ENCODE measurements at regions not wholly inside any gene's neighbourhood (a gene's known extent, or its start where the extent isn't known, plus 50 kb on each side); places are given as distances from the start of the nearest gene placed in this dataset.

DNA sequence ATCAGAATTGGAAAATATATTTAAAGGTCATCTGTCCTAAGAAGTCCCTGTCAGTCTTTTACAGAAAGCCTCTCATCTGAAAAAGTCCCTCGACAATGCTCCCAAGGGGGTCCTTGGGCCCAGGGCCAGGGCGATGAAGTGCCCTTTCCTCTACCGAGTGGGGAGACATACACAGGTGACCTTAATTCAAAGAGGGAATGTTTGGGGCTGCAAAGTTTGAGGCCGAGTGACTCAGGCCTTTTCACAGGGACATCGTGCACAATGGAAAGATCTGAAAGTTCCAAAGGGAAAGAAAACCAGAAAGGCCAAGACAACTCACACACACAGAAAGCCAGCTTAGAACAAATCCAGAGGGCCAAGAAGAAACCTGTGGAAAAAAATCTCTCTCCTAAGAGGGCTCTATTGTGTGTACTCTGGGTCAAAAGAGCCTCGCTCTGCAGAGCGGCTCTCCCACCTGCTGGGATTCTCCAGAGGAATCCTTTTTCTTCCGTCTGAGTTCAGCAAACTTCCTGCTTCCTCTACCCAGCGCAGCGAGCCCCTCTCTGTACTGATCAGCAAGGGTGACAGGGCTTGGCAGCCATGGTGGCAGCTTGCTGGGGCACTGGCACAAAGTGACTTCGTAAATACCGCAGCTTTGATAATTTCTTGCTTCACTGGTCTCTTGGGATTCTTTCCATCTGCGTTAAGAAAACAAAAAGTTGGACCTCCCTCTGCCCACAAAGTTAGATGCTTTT lies 259.1 kb downstream of the OPA1 start:
- DNase-seq: no peak

DNA sequence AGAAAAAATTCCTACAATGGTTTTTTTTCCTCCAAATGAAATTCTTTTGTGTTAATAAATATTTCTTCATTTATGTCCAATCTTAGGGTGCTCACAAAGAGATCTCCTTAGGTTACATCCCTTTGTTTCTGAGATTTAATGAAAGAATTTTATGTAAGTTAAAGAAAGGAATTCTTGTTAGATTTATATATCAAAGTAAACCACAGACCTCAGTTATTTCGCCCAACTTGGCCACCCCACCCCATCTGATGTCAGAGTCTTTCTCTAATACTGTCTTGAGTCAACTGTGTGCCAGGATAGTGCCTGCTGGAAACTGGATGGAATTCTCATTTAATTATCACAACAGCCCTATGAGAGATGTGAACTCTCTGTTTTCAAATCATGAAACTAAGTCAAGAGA lies 259.9 kb downstream of the OPA1 start:
- no peak for DNase-seq

DNA sequence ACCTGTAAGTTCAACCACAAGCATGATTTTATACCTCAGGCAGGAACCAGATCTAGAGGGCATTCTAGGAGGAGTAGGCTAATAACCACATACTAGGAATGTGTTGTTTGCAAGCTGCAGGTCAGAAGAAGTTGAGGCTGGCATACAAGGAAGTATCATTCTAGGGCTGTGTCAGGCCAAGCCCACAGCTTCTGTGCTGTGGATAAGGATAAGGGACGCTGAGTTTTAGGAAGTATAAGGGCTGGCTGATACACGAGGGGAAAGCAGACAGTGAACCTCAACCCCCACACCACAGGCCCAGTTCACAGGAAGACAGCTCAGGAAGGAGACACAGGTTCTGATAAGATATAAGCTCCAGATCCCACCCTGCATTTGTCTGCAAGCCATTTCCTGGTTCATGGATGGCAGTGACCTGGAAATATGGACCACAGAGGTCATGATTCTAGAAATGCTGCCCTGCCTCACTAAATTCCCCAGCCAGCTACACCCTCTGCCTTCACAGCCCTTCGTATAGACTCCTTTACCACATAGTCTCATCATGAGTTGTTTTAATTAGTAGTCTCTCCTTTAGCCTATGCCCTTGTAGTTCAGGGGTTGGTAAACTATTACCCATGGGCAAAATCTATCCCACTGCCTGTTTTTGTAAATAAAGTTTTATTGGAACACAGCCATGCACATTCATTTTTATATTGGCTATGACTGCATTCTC lies 260.7 kb downstream of the OPA1 start:
- no peak for DNase-seq

DNA sequence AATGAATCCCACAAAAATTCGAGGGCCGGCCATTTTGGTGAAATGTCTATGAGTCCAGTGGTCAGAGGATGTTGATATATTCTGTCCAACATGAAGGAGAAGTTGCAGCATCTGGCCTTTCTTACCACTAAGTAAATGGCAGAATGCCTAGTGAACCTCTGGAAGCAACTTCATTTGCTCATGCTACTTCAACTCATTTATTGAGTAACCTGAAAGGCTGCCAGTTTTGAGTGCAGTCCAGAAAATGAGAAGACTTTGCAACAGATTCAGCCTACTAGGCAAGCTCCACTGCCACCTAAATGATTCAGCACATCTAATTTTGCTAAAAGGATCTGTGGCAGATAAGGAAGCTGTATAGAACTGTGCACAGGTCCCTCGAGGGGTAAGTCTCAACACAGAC lies 265.0 kb downstream of the OPA1 start:
- DNase-seq: no peak

DNA sequence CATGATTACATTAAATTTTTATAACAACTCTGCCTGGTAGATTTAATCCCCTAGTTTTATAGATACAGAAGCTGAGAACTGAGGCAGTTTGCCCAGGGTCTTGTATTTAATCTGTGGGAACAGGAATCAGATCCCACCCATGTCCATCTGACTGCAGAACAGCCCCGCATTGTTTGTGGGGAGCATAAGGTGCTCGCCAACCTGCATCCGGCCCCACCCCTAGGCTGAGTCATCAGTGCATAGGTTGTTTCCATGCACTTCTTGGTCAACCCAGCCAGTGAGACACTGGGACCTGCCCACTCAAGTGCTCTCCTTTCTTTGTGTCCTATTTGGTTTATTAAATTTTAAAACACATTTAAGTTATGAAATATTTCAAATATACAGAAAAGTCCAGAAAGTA lies 266.2 kb downstream of the OPA1 start:
- no peak for DNase-seq

DNA sequence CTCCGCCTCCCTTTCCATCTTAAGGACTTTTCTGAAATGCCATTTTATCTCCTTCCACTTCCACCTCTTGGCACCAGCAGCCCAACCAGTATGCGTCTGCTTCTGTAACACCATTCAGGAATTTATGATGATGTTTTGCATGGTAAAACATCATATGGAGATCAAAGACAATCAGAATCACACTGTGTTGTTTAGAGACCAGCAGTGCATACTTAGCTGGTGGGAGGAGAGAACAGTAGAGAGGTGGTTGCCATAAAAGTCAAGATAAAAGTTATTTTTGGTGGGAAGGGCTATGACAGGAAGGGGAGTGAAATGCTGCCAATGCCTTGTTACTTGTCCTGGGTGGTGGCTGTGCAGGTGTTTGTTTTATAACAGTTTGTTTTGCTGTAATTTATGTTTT lies 268.0 kb downstream of the OPA1 start:
- no peak for DNase-seq

DNA sequence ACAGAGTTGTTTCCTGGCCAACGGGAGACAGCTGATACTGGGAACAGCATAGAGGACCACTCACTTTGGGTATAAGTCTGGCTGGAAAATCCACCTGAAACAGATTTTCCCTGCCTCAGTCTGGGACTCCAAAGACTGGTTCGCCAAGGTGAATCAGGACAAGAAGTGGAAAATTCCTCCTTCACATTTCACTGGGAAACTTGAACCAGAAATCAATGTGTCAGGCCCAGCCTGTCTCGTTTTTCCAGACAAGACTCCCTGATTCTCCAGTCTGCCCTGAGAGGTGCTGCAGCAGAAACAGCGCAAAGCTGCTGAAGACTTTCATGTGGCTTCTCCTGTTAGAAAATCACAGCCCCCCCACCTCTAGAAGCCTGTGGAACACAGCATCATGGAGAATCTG lies 269.8 kb downstream of the OPA1 start:
- DNase-seq: no peak

DNA sequence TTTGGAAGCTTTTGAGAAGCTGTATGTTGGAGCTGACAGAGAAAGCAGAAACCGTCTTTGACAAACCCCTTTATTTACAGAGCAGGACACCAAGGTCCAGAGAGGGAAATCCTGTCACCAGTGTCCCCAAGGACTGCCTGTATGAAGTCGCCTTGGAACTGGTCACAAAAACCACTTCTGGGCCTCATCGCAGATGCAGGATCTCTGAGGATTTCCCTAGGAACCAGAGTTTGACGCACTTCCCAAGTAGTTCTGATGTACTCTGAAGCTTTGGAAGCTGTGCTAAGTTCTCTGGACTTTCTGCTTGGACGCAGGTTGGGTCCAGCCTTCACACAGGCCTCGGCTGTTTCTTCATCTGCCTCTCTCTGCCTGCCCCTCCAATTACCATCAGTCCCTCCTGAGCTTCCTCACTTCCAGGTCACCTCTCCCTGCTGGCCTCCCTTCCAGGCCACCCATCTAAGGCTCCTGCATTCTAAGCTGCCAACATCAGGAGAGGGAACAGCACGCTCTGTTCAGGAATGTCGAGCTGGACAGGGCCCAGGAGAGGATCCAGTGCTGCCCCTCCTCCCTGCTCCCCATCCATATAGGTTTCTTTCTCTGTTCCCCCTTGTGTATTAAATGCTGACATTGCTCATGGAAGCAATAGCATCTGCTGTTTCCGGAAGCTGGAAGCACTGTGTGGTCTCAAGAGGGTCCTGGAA lies 270.8 kb downstream of the OPA1 start:
- no peak for DNase-seq

DNA sequence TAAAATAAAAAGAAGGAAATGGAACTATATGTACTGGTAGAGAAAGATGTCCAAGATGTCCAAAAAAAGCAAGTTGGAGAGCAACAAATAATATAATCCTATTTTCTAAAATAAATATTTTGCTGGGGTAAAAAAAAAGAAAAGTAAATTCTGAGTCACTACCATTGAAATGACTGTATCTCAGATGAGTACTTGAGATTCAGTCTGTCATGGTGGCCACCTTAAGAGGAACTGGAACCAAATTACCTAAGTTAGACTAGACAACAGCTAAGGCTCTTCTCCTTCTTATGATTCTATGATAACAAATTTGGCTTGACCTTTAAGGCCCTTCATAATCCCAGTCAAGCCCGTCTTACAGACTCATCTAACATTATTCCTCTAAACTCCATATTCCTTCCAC lies 270.6 kb upstream of the HES1 start:
- DNase-seq: no peak

DNA sequence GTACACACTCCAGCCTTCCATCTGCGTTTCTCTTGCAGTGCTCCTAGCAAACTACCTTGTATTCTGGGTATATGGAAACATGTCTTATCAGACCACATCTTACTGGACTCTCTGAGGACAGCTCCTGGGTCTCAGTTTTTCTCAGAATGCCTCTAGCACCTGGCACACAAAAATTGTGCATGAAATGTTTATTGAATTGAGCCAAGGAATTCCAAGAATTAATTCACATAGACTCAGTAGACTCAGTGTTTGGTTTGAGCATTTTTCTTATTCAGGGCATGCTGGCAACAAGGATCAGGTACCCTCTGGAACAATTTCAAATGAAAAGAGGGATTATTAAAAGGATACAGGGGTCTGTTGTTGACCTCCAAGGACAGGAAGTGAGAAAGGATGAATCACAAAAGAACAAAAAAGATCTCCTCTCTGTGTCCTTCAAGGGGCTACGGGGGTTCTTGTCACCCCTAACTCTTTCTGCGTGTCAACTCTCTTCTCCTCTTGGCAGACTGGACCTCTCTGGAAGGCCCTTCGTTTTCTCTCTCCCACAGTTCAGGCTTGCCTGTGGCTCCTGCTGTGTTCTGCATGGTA lies 270.0 kb upstream of the HES1 start:
- no peak for DNase-seq

DNA sequence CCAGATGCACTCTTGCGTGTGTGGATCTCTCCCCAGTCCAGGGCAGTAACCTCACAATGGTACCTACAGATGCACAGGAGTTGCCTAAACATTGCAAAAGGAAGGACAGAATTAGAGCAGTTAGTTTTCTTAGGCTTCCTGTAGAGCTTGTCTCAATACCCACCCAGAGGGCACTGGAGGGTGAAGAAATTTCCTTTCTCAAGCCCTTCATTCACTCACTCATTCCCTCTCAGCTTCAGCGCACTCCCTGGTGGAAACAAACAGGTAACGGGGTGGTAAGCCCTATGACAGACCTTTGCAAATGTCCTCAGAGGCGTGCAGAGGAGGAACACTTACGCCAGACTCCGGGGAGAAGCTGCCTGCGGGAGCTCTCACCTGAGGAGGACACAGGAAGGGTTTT lies 267.4 kb upstream of the HES1 start:
- no peak for DNase-seq

DNA sequence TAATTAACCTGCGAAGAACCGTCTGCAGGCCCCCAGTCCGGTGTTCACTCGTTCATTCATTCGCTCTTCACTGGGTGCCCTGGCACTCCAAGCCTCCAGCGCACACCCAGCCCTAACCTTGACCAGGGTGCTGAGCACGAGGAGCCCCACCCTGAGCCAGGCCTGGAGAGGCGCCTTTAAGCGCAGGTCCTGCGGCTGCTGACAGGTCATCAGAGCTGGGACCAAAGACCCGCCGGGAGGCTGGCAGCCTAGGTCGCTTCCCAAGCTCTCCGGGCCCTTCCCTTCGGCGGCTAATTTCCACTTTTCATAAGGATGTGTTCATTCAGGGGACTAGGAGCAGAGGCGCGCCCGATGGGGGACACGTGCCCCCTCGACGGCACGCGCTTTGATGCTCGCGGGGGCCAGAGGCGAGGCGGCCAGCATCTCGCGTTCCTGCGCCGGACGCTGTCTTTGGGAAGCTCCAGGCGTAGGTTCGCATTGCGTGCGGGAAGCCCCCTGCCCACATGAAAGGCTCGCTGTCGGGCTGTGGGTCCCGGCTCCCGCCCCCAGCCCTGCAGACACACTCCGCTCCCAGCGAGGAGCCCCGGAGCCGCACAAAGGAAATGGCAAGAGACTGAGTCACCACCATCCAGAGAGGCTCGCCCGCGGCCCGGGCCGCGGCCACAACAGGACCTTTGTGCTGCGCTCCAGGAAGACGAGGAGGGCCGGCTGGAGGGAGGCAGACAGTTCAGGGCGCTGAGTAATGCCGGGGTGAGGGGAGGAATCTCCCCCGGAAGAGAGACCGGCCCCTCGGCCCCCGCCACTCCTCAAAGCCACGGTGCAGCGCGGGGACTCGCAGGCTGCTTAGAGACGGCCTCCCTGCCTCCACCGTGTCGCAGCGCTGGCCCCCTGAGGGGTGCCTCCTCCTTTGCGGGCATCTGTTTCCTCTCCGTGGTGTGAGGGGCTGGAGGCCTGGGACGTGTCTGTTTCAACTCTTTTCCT lies 266.4 kb upstream of the HES1 start:
- peak; percentile 4 for DNase-seq

DNA sequence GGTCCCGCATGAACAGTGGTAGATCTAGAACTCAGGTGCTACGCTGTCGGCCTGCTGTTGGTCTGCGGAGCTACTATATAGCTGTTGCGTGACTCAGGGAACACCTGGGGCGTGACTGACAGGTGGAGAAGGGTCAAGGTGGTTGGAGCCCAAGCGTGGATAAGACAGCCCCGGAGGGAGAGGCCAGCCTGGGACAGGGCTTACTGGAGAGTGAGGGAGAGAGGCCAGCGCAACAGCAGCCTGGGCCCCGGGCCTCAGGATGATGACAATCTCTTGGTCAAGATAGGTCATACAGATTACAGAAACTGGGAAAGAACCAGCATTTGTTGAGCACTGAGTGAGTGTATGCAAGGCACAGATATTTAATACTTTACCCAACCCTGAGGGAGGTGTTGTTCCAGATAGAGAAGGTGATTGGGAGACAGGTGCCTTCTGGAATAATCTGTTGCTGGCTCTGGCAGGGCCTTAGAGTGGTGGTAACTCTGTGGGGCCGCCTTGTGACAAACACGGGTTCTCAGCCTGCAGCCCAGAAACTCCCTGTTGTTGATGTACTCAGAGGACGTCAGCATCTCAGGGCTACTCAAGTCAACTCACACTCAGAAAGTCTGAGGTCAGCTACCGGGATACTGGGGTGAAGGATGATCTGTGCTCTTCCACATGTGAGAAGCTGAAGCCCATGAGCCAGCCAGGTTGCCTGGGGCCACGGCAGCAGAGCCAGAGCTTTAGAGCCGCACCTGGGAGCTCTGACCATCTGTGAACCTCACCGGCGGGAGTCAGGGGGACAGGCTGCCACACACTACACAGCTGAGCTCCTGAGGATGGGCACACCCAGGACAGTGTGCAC lies 265.4 kb upstream of the HES1 start:
- no peak for DNase-seq

DNA sequence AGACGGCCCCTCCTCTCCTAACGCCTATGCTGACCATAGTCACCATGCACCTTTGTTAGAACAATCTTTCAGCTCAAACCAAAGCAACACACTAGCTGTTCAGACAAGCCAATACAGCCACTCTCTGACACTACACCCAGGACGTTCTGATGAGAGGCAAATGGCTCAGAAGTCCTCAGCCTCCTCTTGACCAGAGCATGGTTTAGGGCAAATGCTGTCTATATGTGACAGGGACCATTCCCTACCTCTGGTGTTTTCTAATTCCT lies 264.8 kb upstream of the HES1 start:
- DNase-seq: no peak

DNA sequence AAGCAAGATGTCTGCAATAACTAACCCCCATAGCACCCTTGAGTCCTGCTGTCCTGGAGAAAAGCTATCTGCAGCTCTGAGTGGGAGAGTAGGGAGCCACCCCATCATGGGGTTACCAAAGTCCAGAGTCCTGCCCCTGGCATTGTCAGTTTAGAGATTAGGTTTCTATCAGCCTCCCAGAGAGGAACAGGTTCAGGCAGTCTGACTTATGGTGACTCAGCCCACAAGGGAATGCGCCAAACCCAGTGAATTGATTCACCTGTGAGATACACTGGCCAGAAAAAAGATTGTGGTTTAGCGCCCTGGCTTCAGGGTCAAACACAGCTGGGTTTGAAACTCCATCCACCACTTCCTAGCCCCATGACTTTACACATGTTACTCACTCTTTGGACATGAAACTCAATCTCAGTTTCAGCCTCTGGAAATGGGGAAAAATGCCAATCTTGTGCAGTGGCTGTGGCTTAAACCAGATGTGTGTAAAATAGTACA lies 263.6 kb upstream of the HES1 start:
- no peak for DNase-seq

DNA sequence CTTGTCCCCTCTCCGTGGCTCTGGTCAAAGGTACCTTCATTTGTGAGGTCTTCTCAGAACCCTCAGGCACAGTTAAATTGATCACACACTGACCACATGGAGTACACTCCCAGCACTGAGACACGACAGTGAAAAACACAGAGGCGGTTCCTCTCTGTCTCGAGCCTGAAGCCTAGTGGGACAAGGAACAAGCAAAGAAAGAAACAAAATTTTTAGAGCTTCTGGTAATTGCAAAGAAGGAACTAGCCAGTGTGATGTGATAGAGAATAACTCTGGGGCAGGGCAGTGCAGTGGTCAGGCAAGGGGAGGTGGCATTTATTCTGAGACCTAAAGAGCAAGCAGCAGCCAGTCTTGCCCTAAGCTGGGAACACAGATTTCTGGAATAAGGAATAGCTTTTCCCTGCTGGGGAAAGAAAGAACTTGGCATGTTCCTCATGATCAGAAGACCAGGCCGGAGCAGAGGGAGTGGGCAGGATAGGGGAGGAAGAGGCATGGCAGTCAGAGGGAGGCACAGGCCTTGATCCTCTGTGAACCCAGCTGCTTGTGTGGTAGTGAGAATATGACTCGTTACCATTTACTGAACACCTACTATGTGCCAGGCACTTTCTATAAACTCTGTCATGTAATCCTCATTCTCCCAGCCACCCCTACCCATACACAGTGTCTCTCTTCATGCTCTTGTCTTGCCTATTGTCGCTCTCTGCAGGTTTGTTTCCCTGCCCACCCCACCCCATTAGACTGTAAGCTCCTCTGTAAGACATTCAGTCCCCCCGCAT lies 262.3 kb upstream of the HES1 start:
- DNase-seq: no peak

DNA sequence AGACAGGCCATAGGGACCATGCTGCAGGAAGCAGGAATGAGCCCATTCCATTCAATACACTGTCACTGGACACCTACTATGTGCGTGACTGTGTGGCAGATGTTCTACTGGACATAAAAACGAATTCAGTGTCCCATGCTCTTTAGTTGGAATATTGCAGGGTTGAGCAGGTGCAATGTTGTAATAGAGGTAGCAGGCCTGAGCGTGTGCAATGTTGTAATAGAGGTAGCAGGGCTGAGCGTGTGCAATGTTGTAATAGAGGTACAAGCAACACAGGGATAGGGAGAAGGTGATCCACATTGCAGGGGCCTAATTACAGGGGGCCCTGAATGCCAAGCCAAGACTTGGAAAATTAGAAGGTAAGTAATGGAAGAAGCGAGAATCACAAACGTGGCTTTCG lies 261.4 kb upstream of the HES1 start:
- DNase-seq: no peak

DNA sequence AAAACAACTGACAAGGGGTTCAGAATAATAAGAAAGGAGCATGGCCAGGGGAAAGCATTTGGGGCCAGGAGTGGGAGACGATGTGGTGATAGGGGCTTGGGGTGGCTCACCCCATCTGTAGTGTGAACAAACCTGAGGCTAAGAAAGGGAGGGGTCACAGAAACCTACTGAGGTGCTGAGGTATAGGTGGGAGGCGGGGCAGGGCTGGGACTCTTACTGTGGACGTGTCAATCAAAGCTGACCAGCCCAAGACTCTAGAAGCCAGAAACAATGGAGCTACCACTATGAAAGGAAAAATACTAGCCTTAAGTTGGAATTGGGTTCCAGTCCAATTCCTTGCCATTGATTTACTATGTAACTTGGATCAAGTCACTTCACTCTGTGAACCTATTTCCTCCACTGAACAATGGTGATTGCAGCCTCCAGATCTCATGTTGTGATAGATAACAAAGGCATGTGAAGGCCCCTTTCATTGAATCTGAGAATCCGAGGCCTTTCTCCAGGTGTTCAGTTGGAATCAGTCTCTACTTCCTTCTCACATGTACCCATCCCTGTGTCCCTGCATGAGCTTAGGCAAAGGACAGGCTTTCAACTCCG lies 260.9 kb upstream of the HES1 start:
- DNase-seq: no peak

DNA sequence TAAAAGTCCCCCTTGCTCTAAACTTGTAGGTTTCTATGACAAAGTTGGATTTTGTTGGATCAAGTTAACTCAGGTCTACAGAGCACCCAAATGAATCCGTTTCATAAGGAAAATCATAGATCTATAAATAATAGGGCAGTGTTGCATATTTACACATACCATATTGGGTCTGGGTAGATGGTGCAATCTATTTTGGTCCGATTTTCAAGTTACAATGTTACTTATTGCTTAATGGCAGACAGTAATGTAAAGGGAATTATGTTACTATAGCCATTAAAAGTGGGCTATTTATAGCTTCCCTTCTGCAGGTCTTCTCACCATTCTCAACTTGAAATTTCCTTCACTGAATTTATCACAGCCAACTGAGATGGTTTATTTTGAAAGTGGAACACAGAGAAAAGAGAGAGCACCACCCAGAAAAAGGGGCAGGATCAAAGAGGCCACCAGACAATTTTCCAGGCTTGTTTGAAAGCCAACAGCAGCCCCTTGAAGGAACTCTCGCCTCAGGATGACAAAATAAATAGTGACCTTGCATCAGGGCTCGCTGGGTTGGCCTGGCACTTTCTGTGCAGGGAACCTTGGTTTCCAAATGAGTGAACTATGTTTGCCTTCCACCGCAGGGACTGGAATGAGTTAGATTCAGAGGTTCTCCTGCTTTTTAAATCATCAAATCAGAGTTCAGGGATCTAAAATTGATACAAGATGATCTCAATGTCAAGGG lies 260.2 kb upstream of the HES1 start:
- DNase-seq: no peak
